Hepatocyte (in vitro differentiated cells): ENCODE measurements at regions not wholly inside any gene's neighbourhood (a gene's known extent, or its start where the extent isn't known, plus 50 kb on each side); places are given as distances from the start of the nearest gene placed in this dataset.

ENCODE experiments used
- DNase-seq: peaks from one replicate; pipeline ENCODE4 v3.0.0-alpha.2; 2016; ENCODE audit warnings: low spot score
- H2AFZ ChIP-seq: fragments of 200-600 bp; sonication (generic); 2 replicates; pipeline ENCODE4 v1.6.0; 2016; ENCODE audit warnings: antibody characterized with exemption, mild to moderate bottlenecking
- H3K27ac ChIP-seq: fragments of 200-600 bp; sonication (generic); 2 replicates; pipeline ENCODE4 v1.5.1; 2016; ENCODE audit warnings: mild to moderate bottlenecking
- H3K27me3 ChIP-seq: fragments of 200-600 bp; sonication (generic); 2 replicates; pipeline ENCODE4 v1.6.1; 2016
- H3K36me3 ChIP-seq: fragments of 200-600 bp; sonication (generic); replicated peaks from 2 replicates; pipeline ENCODE4 v1.5.1; 2016; ENCODE audit warnings: low read depth; ENCODE audit not compliant: insufficient read depth
- H3K4me1 ChIP-seq: fragments of 200-600 bp; sonication (generic); 2 replicates; pipeline ENCODE4 v1.5.1; 2016; ENCODE audit warnings: mild to moderate bottlenecking, moderate library complexity; ENCODE audit not compliant: insufficient read depth
- H3K4me2 ChIP-seq: fragments of 200-600 bp; sonication (generic); 2 replicates; pipeline ENCODE4 v1.6.0; 2016
- H3K4me3 ChIP-seq: fragments of 200-600 bp; sonication (generic); 2 replicates; pipeline ENCODE4 v1.5.1; 2016; ENCODE audit warnings: mild to moderate bottlenecking
- H3K79me2 ChIP-seq: fragments of 200-600 bp; sonication (generic); 2 replicates; pipeline ENCODE4 v1.6.0; 2017; ENCODE audit warnings: mild to moderate bottlenecking
- H3K9me2 ChIP-seq: fragments of 200-600 bp; sonication (generic); replicated peaks from 2 replicates; pipeline ENCODE4 v1.6.0; 2017; ENCODE audit warnings: mild to moderate bottlenecking; ENCODE audit not compliant: insufficient read depth
- H3K9me3 ChIP-seq: fragments of 200-600 bp; sonication (generic); 2 replicates; pipeline ENCODE4 v1.5.1; 2016; ENCODE audit warnings: low read depth, mild to moderate bottlenecking
- H4K20me1 ChIP-seq: fragments of 200-600 bp; sonication (generic); 2 replicates; pipeline ENCODE4 v1.6.0; 2016; ENCODE audit warnings: mild to moderate bottlenecking; ENCODE audit not compliant: insufficient read depth, poor library complexity, severe bottlenecking
- EZH2 ChIP-seq: fragments of 200-600 bp; sonication (generic); IDR thresholded peaks from 2 replicates; pipeline ENCODE4 v1.6.1; 2016; ENCODE audit warnings: antibody characterized with exemption, mild to moderate bottlenecking, borderline replicate concordance
- EZH2phosphoT487 ChIP-seq: fragments of 200-600 bp; sonication (generic); IDR thresholded peaks from one replicate; pipeline ENCODE4 v1.6.1; 2018; ENCODE audit warnings: antibody characterized with exemption, mild to moderate bottlenecking, low read depth, moderate library complexity; ENCODE audit not compliant: unreplicated experiment, severe bottlenecking
- WGBS: methylation state at CpG from one replicate; pipeline ENCODE4 v1.1.6; 2016; ENCODE audit warnings: low lambda C conversion rate; ENCODE audit errors: missing lambda C conversion rate; 5-methylcytosine and 5-hydroxymethylcytosine counted together
- TF ChIP-seq, protein P1 (sequence below): fragments of 200-600 bp; sonication (generic); IDR thresholded peaks from 2 replicates; pipeline ENCODE4 v1.5.1; 2016; ENCODE audit warnings: antibody characterized with exemption, mild to moderate bottlenecking; ENCODE audit not compliant: poor library complexity

DNA sequence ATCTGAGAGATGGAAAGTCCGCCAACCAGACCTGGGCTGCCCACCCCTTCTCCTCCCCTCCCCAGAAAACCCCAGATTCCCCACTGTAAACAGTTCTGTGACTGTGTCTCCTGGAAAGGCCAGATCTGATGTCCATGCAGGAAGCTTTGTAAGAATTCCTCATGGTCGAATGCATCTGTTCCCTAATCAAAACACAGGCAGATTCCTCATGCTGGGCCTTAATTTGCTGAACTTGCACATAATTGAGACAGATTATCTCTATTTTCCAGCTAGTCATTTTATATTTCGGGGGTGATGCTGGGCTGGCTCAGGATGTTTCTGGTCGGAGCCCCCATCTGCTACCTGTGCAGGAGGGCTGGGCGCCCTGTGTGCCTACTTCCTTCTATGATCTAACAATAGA is 233.6 kb upstream of the ASIC2 start:
- Histone ChIP-seq H4K20me1 (no peaks in the 10 kb centered on the region), H3K27ac (no peak overlapping the region), H3K4me1 (no peaks in the 10 kb centered on the region), H3K9me2 (no peaks in the 10 kb centered on the region), H3K79me2 (no peaks in the 10 kb centered on the region), H2AFZ (no peak overlapping the region), H3K4me2 (no peak overlapping the region), H3K27me3 (no peaks in the 10 kb centered on the region), H3K9me3 (no peaks in the 10 kb centered on the region), H3K4me3 (no peak overlapping the region), H3K36me3 (no peaks in the 10 kb centered on the region)
- no peak for DNase-seq
- 84% methylated on average over 5 of the region's 5 CpGs for WGBS
- no peak for TF ChIP-seq EZH2phosphoT487
- TF ChIP-seq, protein P1, sequence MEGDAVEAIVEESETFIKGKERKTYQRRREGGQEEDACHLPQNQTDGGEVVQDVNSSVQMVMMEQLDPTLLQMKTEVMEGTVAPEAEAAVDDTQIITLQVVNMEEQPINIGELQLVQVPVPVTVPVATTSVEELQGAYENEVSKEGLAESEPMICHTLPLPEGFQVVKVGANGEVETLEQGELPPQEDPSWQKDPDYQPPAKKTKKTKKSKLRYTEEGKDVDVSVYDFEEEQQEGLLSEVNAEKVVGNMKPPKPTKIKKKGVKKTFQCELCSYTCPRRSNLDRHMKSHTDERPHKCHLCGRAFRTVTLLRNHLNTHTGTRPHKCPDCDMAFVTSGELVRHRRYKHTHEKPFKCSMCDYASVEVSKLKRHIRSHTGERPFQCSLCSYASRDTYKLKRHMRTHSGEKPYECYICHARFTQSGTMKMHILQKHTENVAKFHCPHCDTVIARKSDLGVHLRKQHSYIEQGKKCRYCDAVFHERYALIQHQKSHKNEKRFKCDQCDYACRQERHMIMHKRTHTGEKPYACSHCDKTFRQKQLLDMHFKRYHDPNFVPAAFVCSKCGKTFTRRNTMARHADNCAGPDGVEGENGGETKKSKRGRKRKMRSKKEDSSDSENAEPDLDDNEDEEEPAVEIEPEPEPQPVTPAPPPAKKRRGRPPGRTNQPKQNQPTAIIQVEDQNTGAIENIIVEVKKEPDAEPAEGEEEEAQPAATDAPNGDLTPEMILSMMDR: no peak
- TF ChIP-seq EZH2: no peak

DNA sequence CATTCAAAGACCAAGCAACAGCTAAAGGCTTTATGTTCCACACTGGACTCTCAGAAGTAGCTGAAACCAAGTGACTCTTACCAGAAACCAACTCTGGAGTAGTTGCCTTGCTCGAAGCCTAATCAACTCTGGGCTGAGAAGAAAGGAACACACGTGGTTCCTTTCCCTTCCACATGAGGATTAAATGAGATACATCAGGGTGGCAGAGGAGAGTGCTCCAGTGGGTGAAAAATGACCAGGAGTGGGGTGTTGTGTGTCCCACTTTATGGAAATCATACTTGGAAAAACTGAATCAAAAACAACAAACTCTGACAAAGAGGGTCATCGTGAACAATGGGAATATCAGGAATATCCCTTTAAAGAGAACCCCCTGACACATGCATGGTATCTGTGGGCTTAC is 234.2 kb upstream of the ASIC2 start:
- no peaks in the 10 kb centered on the region for H3K36me3 ChIP-seq
- H3K4me3 ChIP-seq: no peak overlapping the region
- H2AFZ ChIP-seq: no peak overlapping the region
- no peak overlapping the region for H3K4me2 ChIP-seq
- no peaks in the 10 kb centered on the region for H3K79me2 ChIP-seq
- 71% methylated on average over 3 of the region's 3 CpGs for WGBS
- no peaks in the 10 kb centered on the region for H3K9me2 ChIP-seq
- no peaks in the 10 kb centered on the region for H4K20me1 ChIP-seq
- TF ChIP-seq, protein P1: no peak
- TF ChIP-seq EZH2 (no peak), EZH2phosphoT487 (no peak)
- no peak overlapping the region for H3K27ac ChIP-seq
- H3K9me3 ChIP-seq: no peaks in the 10 kb centered on the region
- no peaks in the 10 kb centered on the region for H3K4me1 ChIP-seq
- no peak for DNase-seq
- H3K27me3 ChIP-seq: no peaks in the 10 kb centered on the region

DNA sequence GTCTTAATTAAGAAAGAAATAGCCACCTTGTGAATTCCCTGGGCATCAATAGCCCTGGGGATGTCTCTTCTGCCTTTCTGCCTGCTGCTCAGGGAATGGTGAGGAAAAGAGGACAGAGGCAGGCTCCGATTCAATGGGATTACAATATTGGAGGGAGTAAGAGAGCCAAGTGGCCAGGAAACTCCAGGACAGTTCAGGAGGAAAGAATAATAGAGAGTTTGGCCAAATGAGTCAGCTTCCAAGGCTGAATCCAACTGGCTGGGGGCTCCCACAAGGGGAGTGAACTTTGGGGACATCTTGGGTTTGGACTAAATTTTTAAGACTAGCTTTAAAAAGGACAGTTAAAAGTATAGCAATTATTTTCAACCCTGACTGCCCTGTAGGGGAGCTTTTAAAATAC is 235.8 kb upstream of the ASIC2 start:
- 85% methylated on average over 1 of the region's 1 CpG for WGBS
- no peak overlapping the region for H2AFZ ChIP-seq
- no peaks in the 10 kb centered on the region for H4K20me1 ChIP-seq
- H3K27me3 ChIP-seq: no peaks in the 10 kb centered on the region
- H3K27ac ChIP-seq: no peak overlapping the region
- no peaks in the 10 kb centered on the region for H3K36me3 ChIP-seq
- no peak overlapping the region for H3K4me3 ChIP-seq
- no peak for TF ChIP-seq EZH2phosphoT487
- no peak for TF ChIP-seq EZH2
- TF ChIP-seq, protein P1: no peak
- H3K4me1 ChIP-seq: no peaks in the 10 kb centered on the region
- no peak for DNase-seq
- no peak overlapping the region for H3K4me2 ChIP-seq
- no peaks in the 10 kb centered on the region for H3K9me2 ChIP-seq
- no peaks in the 10 kb centered on the region for H3K79me2 ChIP-seq
- no peaks in the 10 kb centered on the region for H3K9me3 ChIP-seq

DNA sequence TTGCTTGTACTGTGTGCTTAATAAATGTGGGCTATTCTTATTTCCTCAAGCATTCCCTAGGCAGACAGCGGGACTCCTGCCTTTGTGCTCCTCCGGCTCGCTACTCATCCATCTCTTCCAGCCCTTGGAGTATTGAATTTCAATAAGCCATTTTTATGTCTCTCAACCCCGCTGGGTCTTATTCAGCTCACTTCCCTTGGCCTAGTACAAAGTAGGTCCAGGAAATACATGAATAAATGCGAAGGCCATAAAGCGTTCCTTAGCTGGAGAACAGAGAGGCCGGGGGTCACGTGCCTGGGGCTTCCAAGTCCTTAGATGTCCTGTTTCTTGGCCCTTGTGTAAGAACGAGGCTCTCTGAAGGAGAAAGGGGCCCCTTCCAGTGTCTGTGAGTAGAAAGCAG is 236.7 kb upstream of the ASIC2 start:
- no peaks in the 10 kb centered on the region for H3K36me3 ChIP-seq
- H3K4me3 ChIP-seq: no peak overlapping the region
- 83% methylated on average over 9 of the region's 9 CpGs for WGBS
- H3K27me3 ChIP-seq: no peaks in the 10 kb centered on the region
- TF ChIP-seq, protein P1: no peak
- TF ChIP-seq EZH2 (no peak), EZH2phosphoT487 (no peak)
- no peaks in the 10 kb centered on the region for H3K9me2 ChIP-seq
- H3K4me2 ChIP-seq: no peak overlapping the region
- H2AFZ ChIP-seq: no peak overlapping the region
- no peak overlapping the region for H3K27ac ChIP-seq
- DNase-seq: no peak
- no peaks in the 10 kb centered on the region for H3K4me1 ChIP-seq
- H3K79me2 ChIP-seq: no peaks in the 10 kb centered on the region
- no peaks in the 10 kb centered on the region for H4K20me1 ChIP-seq
- no peaks in the 10 kb centered on the region for H3K9me3 ChIP-seq
